Liver (tissue), 8 donors: ENCODE measurements at regions not wholly inside any gene's neighbourhood (a gene's known extent, or its start where the extent isn't known, plus 50 kb on each side); places are given as distances from the start of the nearest gene placed in this dataset.

ENCODE experiments used
- DNase-seq: peaks from one replicate; pipeline ENCODE4 v3.0.0-alpha.2; 2017; ENCODE audit warnings: low spot score
- H3K27ac ChIP-seq, 2 donors: one replicate each; pipeline ENCODE4 v1.7.0; 2013; ENCODE audit warnings: inconsistent platforms in 2 of 2, low read length in 2 of 2, control low read depth in 1 of 2, low read depth in 1 of 2, mild to moderate bottlenecking in 1 of 2
- H3K27me3 ChIP-seq, 4 donors: one replicate each; pipeline versions ENCODE4 v1.6.1 to v1.7.0; 2013; ENCODE audit warnings: low read length in 3 of 4, inconsistent platforms in 1 of 4, mild to moderate bottlenecking in 1 of 4, moderate library complexity in 1 of 4; ENCODE audit not compliant: control insufficient read depth in 4 of 4, insufficient read depth in 4 of 4
- H3K36me3 ChIP-seq, 4 donors: one replicate each; pipeline versions ENCODE4 v1.6.1 to v1.7.0; 2013; ENCODE audit warnings: low read length in 3 of 4, mild to moderate bottlenecking in 3 of 4, low read depth in 1 of 4, moderate library complexity in 1 of 4; ENCODE audit not compliant: control insufficient read depth in 4 of 4, insufficient read depth in 3 of 4
- H3K4me1 ChIP-seq, 4 donors: one replicate each; pipeline versions ENCODE4 v1.6.1 to v1.7.0; 2013; ENCODE audit warnings: low read length in 3 of 4, mild to moderate bottlenecking in 3 of 4, moderate library complexity in 1 of 4; ENCODE audit not compliant: control insufficient read depth in 4 of 4, insufficient read depth in 4 of 4
- H3K4me3 ChIP-seq, 3 donors: one replicate each; pipeline versions ENCODE4 v1.6.1 to v1.7.0; 2013; ENCODE audit warnings: low read length in 3 of 3, control low read depth in 1 of 3, low read depth in 1 of 3, mild to moderate bottlenecking in 1 of 3
- H3K9ac ChIP-seq, 2 donors: one replicate each; pipeline ENCODE4 v1.7.0; 2013; ENCODE audit warnings: low read length in 2 of 2, mild to moderate bottlenecking in 2 of 2, moderate library complexity in 2 of 2, control low read depth in 1 of 2, low read depth in 1 of 2
- H3K9me3 ChIP-seq, 4 donors: one replicate each; pipeline versions ENCODE4 v1.6.1 to v1.7.0; 2013; ENCODE audit warnings: low read length in 3 of 4; ENCODE audit not compliant: control insufficient read depth in 4 of 4
- ATF3 ChIP-seq: IDR thresholded peaks from 2 replicates; pipeline ENCODE4 v1.6.1; 2016; ENCODE audit warnings: antibody characterized with exemption
- CTCF ChIP-seq: fragments of 150-350 bp; IDR thresholded peaks from 2 replicates; pipeline ENCODE4 v1.5.1; 2017; ENCODE audit warnings: improper control_type of control experiment, low read depth, low read length; ENCODE audit not compliant: missing input control
- EGR1 ChIP-seq, 2 donors: IDR thresholded peaks; 2 replicates each; pipeline ENCODE4 v1.6.1; 2016 to 2018; ENCODE audit warnings: antibody characterized with exemption in 2 of 2, low read depth in 2 of 2
- FOXA1 ChIP-seq: IDR thresholded peaks from 2 replicates; pipeline ENCODE4 v1.6.1; 2016; ENCODE audit warnings: antibody characterized with exemption
- FOXA2 ChIP-seq: IDR thresholded peaks from 2 replicates; pipeline ENCODE4 v1.6.1; 2016; ENCODE audit warnings: antibody characterized with exemption
- GABPA ChIP-seq, 2 donors: IDR thresholded peaks in 1 of 2; conservative IDR thresholded peaks in 1 of 2; 2 replicates each; pipeline ENCODE4 v1.6.1; 2016; ENCODE audit warnings: antibody characterized with exemption in 2 of 2, mild to moderate bottlenecking in 1 of 2, moderate library complexity in 1 of 2
- HNF4A ChIP-seq, 2 donors: conservative IDR thresholded peaks; 2 replicates each; pipeline ENCODE4 v1.6.1; 2016; ENCODE audit warnings: antibody characterized with exemption in 2 of 2, mild to moderate bottlenecking in 2 of 2
- HNF4G ChIP-seq: IDR thresholded peaks from 2 replicates; pipeline ENCODE4 v1.6.1; 2016; ENCODE audit warnings: antibody characterized with exemption
- JUND ChIP-seq, 2 donors: IDR thresholded peaks; 2 replicates each; pipeline ENCODE4 v1.6.1; 2016; ENCODE audit warnings: antibody characterized with exemption in 2 of 2
- NR2F2 ChIP-seq: IDR thresholded peaks from 2 replicates; pipeline ENCODE4 v1.6.1; 2016; ENCODE audit warnings: antibody characterized with exemption
- RAD21 ChIP-seq, 2 donors: IDR thresholded peaks; 2 replicates each; pipeline ENCODE4 v1.6.1; 2016; ENCODE audit warnings: antibody characterized with exemption in 2 of 2, mild to moderate bottlenecking in 2 of 2
- RXRA ChIP-seq, 2 donors: IDR thresholded peaks; 2 replicates each; pipeline ENCODE4 v1.6.1; 2017 to 2018; ENCODE audit warnings: antibody characterized with exemption in 2 of 2, mild to moderate bottlenecking in 1 of 2
- SP1 ChIP-seq: IDR thresholded peaks from 2 replicates; pipeline ENCODE4 v1.6.1; 2018; ENCODE audit warnings: antibody characterized with exemption, mild to moderate bottlenecking
- TAF1 ChIP-seq: conservative IDR thresholded peaks from 2 replicates; pipeline ENCODE4 v1.6.1; 2016; ENCODE audit warnings: antibody characterized with exemption, mild to moderate bottlenecking
- YY1 ChIP-seq: IDR thresholded peaks from 2 replicates; pipeline ENCODE4 v1.6.1; 2016; ENCODE audit warnings: antibody characterized with exemption, mild to moderate bottlenecking
- ZBTB33 ChIP-seq: IDR thresholded peaks from 2 replicates; pipeline ENCODE4 v1.6.1; 2016; ENCODE audit warnings: antibody characterized with exemption
- WGBS: extraction: QIAGEN DNeasy Blood & Tissue Kit; methylation state at CpG from one replicate; pipeline ENCODE4 v1.1.7; 2013; 5-methylcytosine and 5-hydroxymethylcytosine counted together
- TF ChIP-seq, protein P1 (sequence below): IDR thresholded peaks from 2 replicates; pipeline ENCODE4 v1.6.1; 2016; ENCODE audit warnings: antibody characterized with exemption, mild to moderate bottlenecking
- TF ChIP-seq, protein P2 (sequence below): IDR thresholded peaks from 2 replicates; pipeline ENCODE4 v1.6.1; 2016; ENCODE audit warnings: antibody characterized with exemption
- donor health status: healthy.
- donor health status: healthy.
- donor health status: healthy.
- donor health status: healthy.
- donor health status: healthy.

DNA sequence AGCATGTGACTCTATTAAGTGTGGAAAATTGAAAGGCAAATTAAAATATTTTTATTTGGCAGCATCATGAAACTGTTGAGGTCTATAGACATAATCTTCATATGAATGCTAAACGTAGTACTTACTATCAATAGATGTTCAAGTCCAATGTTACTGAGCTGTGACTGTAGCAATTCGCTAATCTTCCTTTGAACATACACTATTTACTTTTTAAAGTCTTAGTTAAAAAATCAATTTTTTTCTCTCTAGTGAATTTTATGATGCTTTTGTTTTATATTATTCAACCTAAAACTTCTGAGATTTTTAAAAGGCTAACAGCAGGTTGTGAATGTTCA lies 85.2 kb upstream of the ELOVL5 start:
- no peaks in the 10 kb centered on the region for H3K36me3 ChIP-seq
- H3K9me3 ChIP-seq: no peaks in the 10 kb centered on the region
- DNase-seq: no peak
- peak overlapping the region; percentile 85 to 87 for H3K27ac ChIP-seq
- no peaks in the 10 kb centered on the region for H3K27me3 ChIP-seq
- H3K9ac ChIP-seq: peak overlapping the region; percentile 5 to 7
- TF ChIP-seq, protein P1, sequence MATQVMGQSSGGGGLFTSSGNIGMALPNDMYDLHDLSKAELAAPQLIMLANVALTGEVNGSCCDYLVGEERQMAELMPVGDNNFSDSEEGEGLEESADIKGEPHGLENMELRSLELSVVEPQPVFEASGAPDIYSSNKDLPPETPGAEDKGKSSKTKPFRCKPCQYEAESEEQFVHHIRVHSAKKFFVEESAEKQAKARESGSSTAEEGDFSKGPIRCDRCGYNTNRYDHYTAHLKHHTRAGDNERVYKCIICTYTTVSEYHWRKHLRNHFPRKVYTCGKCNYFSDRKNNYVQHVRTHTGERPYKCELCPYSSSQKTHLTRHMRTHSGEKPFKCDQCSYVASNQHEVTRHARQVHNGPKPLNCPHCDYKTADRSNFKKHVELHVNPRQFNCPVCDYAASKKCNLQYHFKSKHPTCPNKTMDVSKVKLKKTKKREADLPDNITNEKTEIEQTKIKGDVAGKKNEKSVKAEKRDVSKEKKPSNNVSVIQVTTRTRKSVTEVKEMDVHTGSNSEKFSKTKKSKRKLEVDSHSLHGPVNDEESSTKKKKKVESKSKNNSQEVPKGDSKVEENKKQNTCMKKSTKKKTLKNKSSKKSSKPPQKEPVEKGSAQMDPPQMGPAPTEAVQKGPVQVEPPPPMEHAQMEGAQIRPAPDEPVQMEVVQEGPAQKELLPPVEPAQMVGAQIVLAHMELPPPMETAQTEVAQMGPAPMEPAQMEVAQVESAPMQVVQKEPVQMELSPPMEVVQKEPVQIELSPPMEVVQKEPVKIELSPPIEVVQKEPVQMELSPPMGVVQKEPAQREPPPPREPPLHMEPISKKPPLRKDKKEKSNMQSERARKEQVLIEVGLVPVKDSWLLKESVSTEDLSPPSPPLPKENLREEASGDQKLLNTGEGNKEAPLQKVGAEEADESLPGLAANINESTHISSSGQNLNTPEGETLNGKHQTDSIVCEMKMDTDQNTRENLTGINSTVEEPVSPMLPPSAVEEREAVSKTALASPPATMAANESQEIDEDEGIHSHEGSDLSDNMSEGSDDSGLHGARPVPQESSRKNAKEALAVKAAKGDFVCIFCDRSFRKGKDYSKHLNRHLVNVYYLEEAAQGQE: no peak
- TF ChIP-seq HNF4A (conservative IDR thresholded peaks at IDR 0.05): peak in 1 of 2 donors; percentile 1
- peaks cover 3 to 39% (median 14%) of the 10 kb centered on the region in 4 donors for H3K4me1 ChIP-seq
- WGBS: 37% methylated on average over 2 of the region's 2 CpGs
- H3K4me3 ChIP-seq: no peak overlapping the region

DNA sequence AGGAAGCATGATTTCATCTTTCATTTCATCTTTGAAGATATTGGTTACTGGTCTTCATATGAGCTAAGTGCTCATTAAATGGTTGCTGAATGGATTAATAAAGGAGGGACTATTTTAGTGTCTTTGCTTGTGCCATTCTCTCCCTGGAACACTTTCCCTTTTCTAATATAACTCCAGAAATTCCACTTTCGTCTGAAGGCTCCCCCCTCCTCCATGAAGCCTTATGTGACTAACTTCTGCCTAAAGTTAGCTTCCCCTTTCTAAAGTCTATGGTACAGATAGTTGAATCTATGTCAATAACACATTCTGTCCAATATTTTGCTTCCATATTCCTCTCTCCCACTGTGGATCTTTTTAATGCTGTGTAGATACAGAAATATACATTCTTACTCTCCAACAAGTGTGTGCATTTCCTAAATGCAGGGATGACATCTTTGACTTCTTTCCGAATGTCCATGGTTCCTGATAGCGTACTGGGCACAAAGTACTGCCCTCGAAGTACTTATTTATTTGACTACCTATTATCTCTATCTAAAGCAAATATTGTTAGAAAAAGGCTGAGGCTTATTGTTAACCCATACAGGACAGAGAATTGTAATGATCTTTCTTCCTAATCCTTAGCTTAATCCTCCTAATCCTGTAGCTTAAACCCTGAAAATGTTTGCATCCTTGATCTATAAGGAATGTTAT lies 84.7 kb upstream of the ELOVL5 start:
- DNase-seq: no peak
- Histone ChIP-seq H3K36me3 (no peaks in the 10 kb centered on the region), H3K4me3 (no peak overlapping the region), H3K9me3 (no peaks in the 10 kb centered on the region), H3K27ac (peak overlapping the region; percentile 85 to 87), H3K4me1 (peaks cover 2 to 35% (median 13%) of the 10 kb centered on the region in 4 donors), H3K9ac (peak overlapping the region; percentile 5 to 7), H3K27me3 (no peaks in the 10 kb centered on the region)
- 28% methylated on average over 4 of the region's 4 CpGs for WGBS
- TF ChIP-seq ZBTB33: no peak
- TF ChIP-seq HNF4G: no peak
- TF ChIP-seq YY1: peak; percentile 53
- TF ChIP-seq TAF1: no peak
- peak in 1 of 2 donors; percentile 71 for TF ChIP-seq RXRA (IDR thresholded peaks at IDR 0.05)
- TF ChIP-seq JUND (IDR thresholded peaks at IDR 0.05): no peak
- TF ChIP-seq HNF4A (conservative IDR thresholded peaks at IDR 0.05): peak; percentile 5 to 58
- TF ChIP-seq CTCF: no peak
- TF ChIP-seq FOXA2: peak; percentile 12
- no peak for TF ChIP-seq ATF3
- TF ChIP-seq, protein P2, sequence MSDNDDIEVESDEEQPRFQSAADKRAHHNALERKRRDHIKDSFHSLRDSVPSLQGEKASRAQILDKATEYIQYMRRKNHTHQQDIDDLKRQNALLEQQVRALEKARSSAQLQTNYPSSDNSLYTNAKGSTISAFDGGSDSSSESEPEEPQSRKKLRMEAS: peak; percentile 18
- no peak for TF ChIP-seq SP1
- no peak for TF ChIP-seq FOXA1
- peak in 1 of 2 donors; percentile 7 for TF ChIP-seq RAD21 (IDR thresholded peaks at IDR 0.05)
- no peak for TF ChIP-seq GABPA (IDR thresholded peaks at IDR 0.05 in 1 of 2, conservative IDR thresholded peaks at IDR 0.05 in 1 of 2)
- no peak for TF ChIP-seq NR2F2
- TF ChIP-seq, protein P1: no peak
- TF ChIP-seq EGR1 (IDR thresholded peaks at IDR 0.05; ENCODE audit: low read depth in 2 of 2): no peak
